ENCODE measurements at regions not wholly inside any gene's neighbourhood (a gene's known extent, or its start where the extent isn't known, plus 50 kb on each side); places are given as distances from the start of the nearest gene placed in this dataset.

- no peak for DNase-seq
Observed at GRCh38 chr3:101077361-101078011, 84.3 kb upstream of the ABI3BP start.

- DNase-seq: no peak
Observed at GRCh38 chr3:101074518-101074917, 81.3 kb upstream of the ABI3BP start.

- no peak for DNase-seq
Observed at GRCh38 chr3:101072300-101072699, 79.1 kb upstream of the ABI3BP start.

- DNase-seq: no peak
Observed at GRCh38 chr3:101070799-101071121, 77.5 kb upstream of the ABI3BP start.

GRCh38 chr3:101069901-101070798, 76.9 kb upstream of the ABI3BP start:
- peak; percentile 38 for DNase-seq

- no peak for DNase-seq
Observed at GRCh38 chr3:101068876-101069606, 75.8 kb upstream of the ABI3BP start.

- no peak for DNase-seq
Observed at GRCh38 chr3:101066711-101067129, 73.5 kb upstream of the ABI3BP start.

- no peak for DNase-seq
Observed at GRCh38 chr3:101065962-101066361, 72.7 kb upstream of the ABI3BP start.

- DNase-seq: no peak
Observed at GRCh38 chr3:101063401-101063800, 70.2 kb upstream of the ABI3BP start.

GRCh38 chr3:101061312-101061711, 68.1 kb upstream of the ABI3BP start:
- no peak for DNase-seq

- no peak for DNase-seq
Observed at GRCh38 chr3:101050866-101051265, 57.6 kb upstream of the ABI3BP start.

- DNase-seq: no peak
Observed at GRCh38 chr3:101050046-101050445, 56.8 kb upstream of the ABI3BP start.

- DNase-seq: no peak
Observed at GRCh38 chr3:101049532-101049931, 56.3 kb upstream of the ABI3BP start.

- no peak for DNase-seq
Observed at GRCh38 chr3:101043687-101044078, 50.5 kb upstream of the ABI3BP start.

- DNase-seq: no peak
Observed at GRCh38 chr3:101042996-101043686, 49.9 kb upstream of the ABI3BP start.

All from activated effector memory CD4-positive, alpha-beta T cell treated with Interleukin-2 at 50 U/mL for 16 hours (primary cell).